Keratinocyte (primary cell): ENCODE measurements at regions not wholly inside any gene's neighbourhood (a gene's known extent, or its start where the extent isn't known, plus 50 kb on each side); places are given as distances from the start of the nearest gene placed in this dataset.

Source experiments
- DNase-seq: peaks from one replicate; pipeline ENCODE4 v3.0.0-alpha.2; 2011; ENCODE audit warnings: low read depth, missing footprints, low spot score
- FAIRE-seq: peaks from 2 replicates; lab custom pipeline; 2011; peaks lifted over from hg19 to GRCh38; lab: Jason Lieb, UNC
- H2AFZ ChIP-seq: 2 replicates; pipeline ENCODE4 v1.6.0; 2012; ENCODE audit warnings: low read length, control low read depth, inconsistent platforms; ENCODE audit not compliant: control insufficient read depth
- H3K27ac ChIP-seq: 2 replicates; pipeline ENCODE4 v1.5.1; 2011; ENCODE audit warnings: low read length; ENCODE audit not compliant: control insufficient read depth, insufficient read depth
- H3K27me3 ChIP-seq: 3 replicates; pipeline ENCODE4 v1.6.0; 2011; ENCODE audit warnings: low read length; ENCODE audit not compliant: control insufficient read depth, insufficient read depth; ENCODE audit errors: extremely low read depth
- H3K36me3 ChIP-seq, 2 experiments: 2 replicates in 1 of 2; 3 replicates in 1 of 2; pipeline ENCODE4 v1.5.1; 2011; ENCODE audit warnings: low read length in 2 of 2, mild to moderate bottlenecking in 1 of 2; ENCODE audit not compliant: control insufficient read depth in 2 of 2, insufficient read depth in 2 of 2; ENCODE audit errors: extremely low read depth in 1 of 2
- H3K4me1 ChIP-seq: 3 replicates; pipeline ENCODE4 v1.5.1; 2011; ENCODE audit warnings: low read length; ENCODE audit not compliant: control insufficient read depth, insufficient read depth; ENCODE audit errors: extremely low read depth
- H3K4me2 ChIP-seq: 3 replicates; pipeline ENCODE4 v1.6.0; 2011; ENCODE audit warnings: low read depth, low read length; ENCODE audit not compliant: control insufficient read depth, insufficient read depth; ENCODE audit errors: extremely low read depth
- H3K4me3 ChIP-seq, 3 experiments: fragments of 200-600 bp in 1 of 3; sonication (generic) in 1 of 3; 2 replicates in 2 of 3; 3 replicates in 1 of 3; pipeline ENCODE4 v1.5.1; 2011 to 2016; ENCODE audit warnings: low read length in 3 of 3, mild to moderate bottlenecking in 3 of 3, control low read depth in 2 of 3, inconsistent platforms in 1 of 3, low read depth in 1 of 3, mixed read lengths in 1 of 3, mixed run types in 1 of 3, moderate library complexity in 1 of 3; ENCODE audit not compliant: control insufficient read depth in 2 of 3, insufficient read depth in 2 of 3; ENCODE audit errors: extremely low read depth in 1 of 3
- H3K79me2 ChIP-seq: 2 replicates; pipeline ENCODE4 v1.6.0; 2012; ENCODE audit warnings: low read length; ENCODE audit not compliant: control insufficient read depth, insufficient read depth
- H3K9ac ChIP-seq: 3 replicates; pipeline ENCODE4 v1.6.0; 2011; ENCODE audit warnings: low read length; ENCODE audit not compliant: control insufficient read depth, insufficient read depth; ENCODE audit errors: extremely low read depth
- H3K9me1 ChIP-seq: 3 replicates; pipeline ENCODE4 v1.6.0; 2011; ENCODE audit warnings: low read length; ENCODE audit not compliant: control insufficient read depth, insufficient read depth; ENCODE audit errors: extremely low read depth
- H3K9me3 ChIP-seq: 2 replicates; pipeline ENCODE4 v1.5.1; 2012; ENCODE audit warnings: low read depth, low read length; ENCODE audit not compliant: control insufficient read depth
- H4K20me1 ChIP-seq: 3 replicates; pipeline ENCODE4 v1.6.0; 2011; ENCODE audit warnings: low read length; ENCODE audit not compliant: control insufficient read depth, insufficient read depth; ENCODE audit errors: extremely low read depth
- EZH2 ChIP-seq: IDR thresholded peaks from one replicate; pipeline ENCODE4 v1.6.1; 2012; ENCODE audit warnings: inconsistent platforms, mild to moderate bottlenecking, low read length, moderate library complexity
- dilution Hi-C: fragments of 300-500 bp; cut with MboI; formaldehyde crosslinking; loops from one replicate; pipeline ENCODE4 v1.7.0; 2020; ENCODE audit warnings: low sequenced_read_pairs; ENCODE audit not compliant: extremely low pct_ligation_motif_present
- TF ChIP-seq, protein P1 (sequence below), 3 experiments: IDR thresholded peaks in 1 of 3; conservative IDR thresholded peaks in 1 of 3; optimal IDR thresholded peaks in 1 of 3; 2 replicates in 2 of 3; 3 replicates in 1 of 3; pipeline versions ENCODE3 to v1.5.1; 2011; ENCODE audit warnings: low read length in 3 of 3, mild to moderate bottlenecking in 3 of 3, moderate library complexity in 2 of 3, control low read depth in 1 of 3, inconsistent platforms in 1 of 3; ENCODE audit not compliant: insufficient read depth in 2 of 3; ENCODE audit errors: extremely low read depth in 1 of 3

GRCh38 chr3:192038726-192039125 is 577.8 kb downstream of the PYDC2 start:
- DNase-seq, result no peak
- Histone ChIP-seq H3K36me3 (no peaks in the 10 kb centered on the region), H3K4me1 (no peaks in the 10 kb centered on the region), H3K79me2 (no peaks in the 10 kb centered on the region), H3K9me1 (no peaks in the 10 kb centered on the region), H3K4me2 (no peak overlapping the region), H3K9me3 (no peaks in the 10 kb centered on the region), H2AFZ (no peak overlapping the region), H4K20me1 (no peaks in the 10 kb centered on the region), H3K4me3 (no peak overlapping the region), H3K27me3 (no peaks in the 10 kb centered on the region), H3K9ac (no peak overlapping the region), H3K27ac (no peak overlapping the region)
- FAIRE-seq, result no peak
- no peak for TF ChIP-seq EZH2
- TF ChIP-seq, protein P1, sequence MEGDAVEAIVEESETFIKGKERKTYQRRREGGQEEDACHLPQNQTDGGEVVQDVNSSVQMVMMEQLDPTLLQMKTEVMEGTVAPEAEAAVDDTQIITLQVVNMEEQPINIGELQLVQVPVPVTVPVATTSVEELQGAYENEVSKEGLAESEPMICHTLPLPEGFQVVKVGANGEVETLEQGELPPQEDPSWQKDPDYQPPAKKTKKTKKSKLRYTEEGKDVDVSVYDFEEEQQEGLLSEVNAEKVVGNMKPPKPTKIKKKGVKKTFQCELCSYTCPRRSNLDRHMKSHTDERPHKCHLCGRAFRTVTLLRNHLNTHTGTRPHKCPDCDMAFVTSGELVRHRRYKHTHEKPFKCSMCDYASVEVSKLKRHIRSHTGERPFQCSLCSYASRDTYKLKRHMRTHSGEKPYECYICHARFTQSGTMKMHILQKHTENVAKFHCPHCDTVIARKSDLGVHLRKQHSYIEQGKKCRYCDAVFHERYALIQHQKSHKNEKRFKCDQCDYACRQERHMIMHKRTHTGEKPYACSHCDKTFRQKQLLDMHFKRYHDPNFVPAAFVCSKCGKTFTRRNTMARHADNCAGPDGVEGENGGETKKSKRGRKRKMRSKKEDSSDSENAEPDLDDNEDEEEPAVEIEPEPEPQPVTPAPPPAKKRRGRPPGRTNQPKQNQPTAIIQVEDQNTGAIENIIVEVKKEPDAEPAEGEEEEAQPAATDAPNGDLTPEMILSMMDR (optimal IDR thresholded peaks at IDR 0.05 in 1 of 3, IDR thresholded peaks at IDR 0.05 in 1 of 3, conservative IDR thresholded peaks at IDR 0.05 in 1 of 3; ENCODE audit: extremely low read depth in 1 of 3, insufficient read depth in 2 of 3, low read length in 3 of 3), result no peak
- dilution Hi-C loops, result no loop called here

- Histone ChIP-seq H3K9me3 (no peaks in the 10 kb centered on the region), H3K4me3 (no peak overlapping the region), H2AFZ (no peak overlapping the region), H3K27ac (no peak overlapping the region), H3K9me1 (no peaks in the 10 kb centered on the region), H3K4me1 (no peaks in the 10 kb centered on the region), H3K79me2 (no peaks in the 10 kb centered on the region), H3K4me2 (no peak overlapping the region), H3K36me3 (no peaks in the 10 kb centered on the region), H4K20me1 (no peaks in the 10 kb centered on the region), H3K27me3 (no peaks in the 10 kb centered on the region), H3K9ac (no peak overlapping the region)
- dilution Hi-C loops, result no loop called here
- no peak for FAIRE-seq
- DNase-seq, result no peak
- no peak for TF ChIP-seq EZH2
- TF ChIP-seq, protein P1 (optimal IDR thresholded peaks at IDR 0.05 in 1 of 3, IDR thresholded peaks at IDR 0.05 in 1 of 3, conservative IDR thresholded peaks at IDR 0.05 in 1 of 3; ENCODE audit: extremely low read depth in 1 of 3, insufficient read depth in 2 of 3, low read length in 3 of 3), result no peak
These were observed 578.6 kb downstream of the PYDC2 start for GRCh38 chr3:192039593-192039992.
